H1 (cell line): ENCODE measurements at regions not wholly inside any gene's neighbourhood (a gene's known extent, or its start where the extent isn't known, plus 50 kb on each side); places are given as distances from the start of the nearest gene placed in this dataset.

Source experiments
- CTCF ChIA-PET: fragments of 300-600 bp; sonication (Branson Sonifier 250); formaldehyde crosslinking; loops from one replicate; lab custom pipeline; 2021; ENCODE audit not compliant: partially characterized antibody; lab: Charles Lee
- POLR2A ChIA-PET: fragments of 300-600 bp; sonication (Branson Sonifier 250); formaldehyde crosslinking; loops from one replicate; lab custom pipeline; 2021; ENCODE audit warnings: inconsistent platforms; ENCODE audit not compliant: partially characterized antibody; lab: Charles Lee
- DNase-seq, 2 experiments: peaks; one replicate each; pipeline versions ENCODE4 v3.0.0 to v3.0.0-alpha.2; 2010 to 2022; ENCODE audit warnings: low spot score in 2 of 2, low read depth in 1 of 2, mixed read lengths in 1 of 2
- FAIRE-seq: peaks from 2 replicates; lab custom pipeline; 2011; peaks lifted over from hg19 to GRCh38; lab: Jason Lieb, UNC
- H2AFZ ChIP-seq: 2 replicates; pipeline ENCODE4 v1.8.1; 2012; ENCODE audit warnings: low read length, inconsistent platforms
- H2AK5ac ChIP-seq: 2 replicates; pipeline ENCODE4 v1.6.1; 2013; ENCODE audit warnings: low read depth, low read length
- H2BK120ac ChIP-seq: replicated peaks from 2 replicates; pipeline ENCODE3; 2013; ENCODE audit warnings: low read depth, low read length, inconsistent platforms
- H2BK12ac ChIP-seq: 2 replicates; pipeline ENCODE4 v1.6.1; 2013; ENCODE audit warnings: low read depth, low read length
- H2BK15ac ChIP-seq: 2 replicates; pipeline ENCODE4 v1.6.1; 2013; ENCODE audit warnings: low read length
- H2BK20ac ChIP-seq: 2 replicates; pipeline ENCODE4 v1.6.1; 2013; ENCODE audit warnings: low read length
- H2BK5ac ChIP-seq: 2 replicates; pipeline ENCODE4 v1.6.1; 2013; ENCODE audit warnings: low read depth, low read length
- H3K14ac ChIP-seq: 2 replicates; pipeline ENCODE4 v1.6.1; 2013; ENCODE audit warnings: inconsistent platforms; ENCODE audit not compliant: insufficient read length
- H3K18ac ChIP-seq: 2 replicates; pipeline ENCODE4 v1.6.1; 2013; ENCODE audit warnings: low read length; ENCODE audit errors: extremely low read depth
- H3K23ac ChIP-seq: 2 replicates; pipeline ENCODE4 v1.6.1; 2013; ENCODE audit warnings: inconsistent platforms; ENCODE audit not compliant: insufficient read length
- H3K23me2 ChIP-seq: 2 replicates; pipeline ENCODE4 v1.6.1; 2013; ENCODE audit warnings: low read depth, low read length
- H3K27ac ChIP-seq: 2 replicates; pipeline ENCODE4 v1.6.1; 2011; ENCODE audit warnings: low read depth, low read length, inconsistent platforms
- H3K27me3 ChIP-seq, 4 experiments: replicated peaks in 1 of 4; 1 replicate in 1 of 4; 2 replicates in 3 of 4; pipeline versions ENCODE4 v1.6.1 to v1.8.1; 2011 to 2013; ENCODE audit warnings: low read length in 3 of 4, mild to moderate bottlenecking in 3 of 4, inconsistent platforms in 2 of 4, mixed read lengths in 2 of 4, moderate library complexity in 1 of 4; ENCODE audit not compliant: control insufficient read depth in 3 of 4, insufficient read depth in 3 of 4; ENCODE audit errors: extremely low read depth in 1 of 4
- H3K36me3 ChIP-seq, 4 experiments: 2 replicates each; pipeline versions ENCODE4 v1.6.1 to v1.8.1; 2011 to 2013; ENCODE audit warnings: mild to moderate bottlenecking in 4 of 4, low read length in 3 of 4, moderate library complexity in 2 of 4, control low read depth in 1 of 4, inconsistent platforms in 1 of 4; ENCODE audit not compliant: insufficient read depth in 4 of 4, control insufficient read depth in 2 of 4
- H3K4ac ChIP-seq: replicated peaks from 2 replicates; pipeline ENCODE3; 2013; ENCODE audit warnings: low read length, low read depth, mixed read lengths, inconsistent platforms; ENCODE audit not compliant: insufficient read length
- H3K4me1 ChIP-seq, 4 experiments: replicated peaks in 1 of 4; 1 replicate in 1 of 4; 2 replicates in 3 of 4; pipeline versions ENCODE4 v1.6.1 to v1.8.1; 2011 to 2013; ENCODE audit warnings: low read length in 3 of 4, inconsistent platforms in 2 of 4, mixed read lengths in 1 of 4; ENCODE audit not compliant: insufficient read depth in 4 of 4, control insufficient read depth in 3 of 4
- H3K4me2 ChIP-seq, 2 experiments: 2 replicates each; pipeline versions ENCODE4 v1.6.1 to v1.8.1; 2011 to 2013; ENCODE audit warnings: low read depth in 2 of 2, low read length in 2 of 2, control low read depth in 1 of 2, inconsistent platforms in 1 of 2, mild to moderate bottlenecking in 1 of 2; ENCODE audit not compliant: insufficient read depth in 1 of 2
- H3K4me3 ChIP-seq, 4 experiments: fragments of 200-600, 300-600 bp in 1 of 4; sonication (generic), shearing (Covaris generic), sonication (Bioruptor Twin) in 1 of 4; 2 replicates each; pipeline versions ENCODE4 v1.5.1 to v1.8.1; 2011 to 2016; ENCODE audit warnings: low read length in 4 of 4, low read depth in 3 of 4, control low read depth in 2 of 4, inconsistent platforms in 2 of 4, mild to moderate bottlenecking in 2 of 4, mixed read lengths in 1 of 4, moderate library complexity in 1 of 4; ENCODE audit not compliant: insufficient read depth in 2 of 4; ENCODE audit errors: extremely low read depth in 1 of 4
- H3K56ac ChIP-seq: replicated peaks from 2 replicates; pipeline ENCODE3; 2013; ENCODE audit warnings: low read depth, mild to moderate bottlenecking, mixed read lengths, low read length, inconsistent platforms; ENCODE audit not compliant: insufficient read length
- H3K79me1 ChIP-seq: 2 replicates; pipeline ENCODE4 v1.6.1; 2013; ENCODE audit warnings: low read depth, low read length, control low read depth
- H3K79me2 ChIP-seq, 2 experiments: 2 replicates each; pipeline versions ENCODE4 v1.6.1 to v1.8.1; 2012 to 2013; ENCODE audit warnings: low read length in 2 of 2, mild to moderate bottlenecking in 2 of 2, inconsistent platforms in 1 of 2; ENCODE audit not compliant: insufficient read depth in 2 of 2, control insufficient read depth in 1 of 2
- H3K9ac ChIP-seq, 4 experiments: replicated peaks in 1 of 4; 1 replicate in 1 of 4; 2 replicates in 3 of 4; pipeline versions ENCODE4 v1.6.1 to v1.8.1; 2011 to 2013; ENCODE audit warnings: low read depth in 3 of 4, low read length in 3 of 4, control low read depth in 2 of 4, mild to moderate bottlenecking in 2 of 4, moderate library complexity in 2 of 4, inconsistent platforms in 1 of 4; ENCODE audit errors: extremely low read depth in 1 of 4
- H3K9me3 ChIP-seq, 2 experiments: 2 replicates each; pipeline versions ENCODE4 v1.6.1 to v1.8.1; 2012 to 2013; ENCODE audit warnings: mild to moderate bottlenecking in 2 of 2, moderate library complexity in 2 of 2, control low read depth in 1 of 2, inconsistent platforms in 1 of 2, low read depth in 1 of 2, low read length in 1 of 2, mixed read lengths in 1 of 2; ENCODE audit not compliant: insufficient read depth in 2 of 2
- H4K20me1 ChIP-seq, 2 experiments: replicated peaks in 1 of 2; 2 replicates each; pipeline versions ENCODE3 to v1.8.1; 2011 to 2013; ENCODE audit warnings: inconsistent platforms in 2 of 2, low read length in 2 of 2, mild to moderate bottlenecking in 1 of 2; ENCODE audit not compliant: insufficient read depth in 2 of 2, control insufficient read depth in 1 of 2
- H4K5ac ChIP-seq: 2 replicates; pipeline ENCODE4 v1.6.1; 2013; ENCODE audit warnings: low read length, low read depth, mixed read lengths, inconsistent platforms; ENCODE audit not compliant: insufficient read length
- H4K8ac ChIP-seq: 2 replicates; pipeline ENCODE4 v1.8.0; 2013; ENCODE audit warnings: mild to moderate bottlenecking, moderate library complexity, low read length, inconsistent platforms; ENCODE audit not compliant: insufficient read depth; ENCODE audit errors: extremely low read depth
- H4K91ac ChIP-seq: replicated peaks from 2 replicates; pipeline ENCODE3; 2013; ENCODE audit warnings: low read length, mixed read lengths, inconsistent platforms; ENCODE audit not compliant: insufficient read length
- CEBPB ChIP-seq: IDR thresholded peaks from 2 replicates; pipeline ENCODE4 v1.6.1; 2012; ENCODE audit warnings: low read depth, low read length
- HDAC2 ChIP-seq, 2 experiments: fragments of 300-600 bp in 1 of 2; sonication (generic) in 1 of 2; IDR thresholded peaks; 2 replicates each; pipeline ENCODE4 v1.6.1; 2011 to 2012; ENCODE audit warnings: low read depth in 2 of 2, low read length in 2 of 2, mild to moderate bottlenecking in 2 of 2, moderate library complexity in 2 of 2, borderline replicate concordance in 1 of 2, inconsistent platforms in 1 of 2
- KDM5A ChIP-seq: fragments of 200-600 bp; IDR thresholded peaks from 2 replicates; pipeline ENCODE4 v1.7.1; 2012; ENCODE audit warnings: mild to moderate bottlenecking, low read length, inconsistent platforms, mixed read lengths
- POLR2A ChIP-seq, 2 experiments: IDR thresholded peaks; 1 replicate in 1 of 2; 2 replicates in 1 of 2; pipeline ENCODE4 v1.6.1; 2011; ENCODE audit warnings: low read depth in 2 of 2, low read length in 2 of 2, mild to moderate bottlenecking in 2 of 2; ENCODE audit errors: control extremely low read depth in 1 of 2
- RXRA ChIP-seq: IDR thresholded peaks from 2 replicates; pipeline ENCODE4 v1.6.1; 2011; ENCODE audit warnings: low read depth, mild to moderate bottlenecking, low read length, moderate library complexity; ENCODE audit not compliant: insufficient read depth

DNA sequence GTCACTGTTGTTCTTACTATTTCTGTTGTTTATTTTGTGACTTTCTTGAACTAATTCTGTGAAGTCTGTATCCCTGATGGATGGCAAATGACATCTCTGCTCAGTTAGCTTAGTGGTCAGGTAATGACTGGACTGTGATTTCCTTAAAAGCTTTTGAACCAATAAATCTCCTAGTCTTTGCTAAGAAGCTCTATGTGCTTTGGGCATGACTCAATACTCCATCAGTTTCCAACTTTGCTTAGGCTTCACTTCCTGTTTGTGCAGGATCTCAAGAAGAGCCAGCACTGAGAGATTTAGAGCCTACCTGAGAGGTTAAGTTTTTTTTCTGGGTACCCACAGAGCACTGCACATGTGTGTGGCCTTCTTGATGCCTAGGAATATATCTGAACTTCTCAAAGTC, 329.7 kb upstream of the HTR2A start:
- Histone ChIP-seq H4K20me1 (no peaks in the 10 kb centered on the region), H3K14ac (no peak overlapping the region), H2BK120ac (no peak overlapping the region), H3K36me3 (no peaks in the 10 kb centered on the region), H3K23me2 (no peaks in the 10 kb centered on the region), H3K56ac (no peak overlapping the region), H3K9ac (no peak overlapping the region), H3K27ac (no peak overlapping the region), H2BK12ac (no peak overlapping the region), H3K23ac (no peak overlapping the region), H2AK5ac (no peak overlapping the region), H4K5ac (no peak overlapping the region), H3K9me3 (peaks cover 4 to 6% of the 10 kb centered on the region in 2 experiments; a peak in 2 of 4 replicates), H2BK5ac (no peak overlapping the region), H4K8ac (no peak overlapping the region), H3K4me3 (no peak overlapping the region), H2BK15ac (no peak overlapping the region), H4K91ac (no peak overlapping the region), H3K79me2 (no peaks in the 10 kb centered on the region), H2AFZ (no peak overlapping the region; the same call in 1 of the 2 replicates), H3K4ac (no peak overlapping the region), H3K4me1 (no peaks in the 10 kb centered on the region), H3K27me3 (no peaks in the 10 kb centered on the region), H2BK20ac (no peak overlapping the region), H3K4me2 (no peak overlapping the region), H3K79me1 (no peaks in the 10 kb centered on the region), H3K18ac (no peak overlapping the region)
- POLR2A ChIA-PET: no interaction called here
- CTCF ChIA-PET: no interaction called here
- DNase-seq (no peak), FAIRE-seq (no peak)
- no peak for TF ChIP-seq HDAC2 (IDR thresholded peaks at IDR 0.05; ENCODE audit: borderline replicate concordance in 1 of 2, low read depth in 2 of 2, low read length in 2 of 2)
- no peak for TF ChIP-seq RXRA
- no peak for TF ChIP-seq KDM5A
- no peak for TF ChIP-seq CEBPB
- no peak for TF ChIP-seq POLR2A (IDR thresholded peaks at IDR 0.05; ENCODE audit: control extremely low read depth in 1 of 2, low read depth in 2 of 2, low read length in 2 of 2)
